Mucosa of rectum (tissue), 2 donors: ENCODE measurements at regions not wholly inside any gene's neighbourhood (a gene's known extent, or its start where the extent isn't known, plus 50 kb on each side); places are given as distances from the start of the nearest gene placed in this dataset.
"Not testable (repeated sequence)": the region's sequence is repeated elsewhere in the genome, so short reads cannot be mapped to it uniquely, and the experiment has no call there.

Source experiments
- H3K27ac ChIP-seq, 2 donors: one replicate each; pipeline ENCODE4 v1.7.0; 2013; ENCODE audit warnings: inconsistent platforms in 2 of 2, low read depth in 2 of 2, low read length in 2 of 2
- H3K27me3 ChIP-seq, 2 donors: one replicate each; pipeline ENCODE4 v1.7.0; 2013; ENCODE audit warnings: low read length in 2 of 2; ENCODE audit not compliant: control insufficient read depth in 2 of 2, insufficient read depth in 2 of 2
- H3K36me3 ChIP-seq, 2 donors: one replicate each; pipeline ENCODE4 v1.7.0; 2013; ENCODE audit warnings: low read length in 2 of 2; ENCODE audit not compliant: control insufficient read depth in 2 of 2, insufficient read depth in 2 of 2
- H3K4me1 ChIP-seq, 2 donors: one replicate each; pipeline ENCODE4 v1.7.0; 2013; ENCODE audit warnings: low read length in 2 of 2, mild to moderate bottlenecking in 1 of 2; ENCODE audit not compliant: control insufficient read depth in 2 of 2, insufficient read depth in 2 of 2
- H3K4me3 ChIP-seq, 2 donors: one replicate each; pipeline ENCODE4 v1.7.0; 2013; ENCODE audit warnings: low read length in 2 of 2
- H3K9ac ChIP-seq, 2 donors: one replicate each; pipeline ENCODE4 v1.7.0; 2013; ENCODE audit warnings: low read length in 2 of 2, low read depth in 1 of 2, mild to moderate bottlenecking in 1 of 2
- H3K9me3 ChIP-seq, 2 donors: one replicate each; pipeline ENCODE4 v1.7.0; 2013; ENCODE audit warnings: low read length in 2 of 2; ENCODE audit not compliant: control insufficient read depth in 2 of 2
- donor health status: healthy.
- donor health status: Normal muscosa, but diverticular disease.

DNA sequence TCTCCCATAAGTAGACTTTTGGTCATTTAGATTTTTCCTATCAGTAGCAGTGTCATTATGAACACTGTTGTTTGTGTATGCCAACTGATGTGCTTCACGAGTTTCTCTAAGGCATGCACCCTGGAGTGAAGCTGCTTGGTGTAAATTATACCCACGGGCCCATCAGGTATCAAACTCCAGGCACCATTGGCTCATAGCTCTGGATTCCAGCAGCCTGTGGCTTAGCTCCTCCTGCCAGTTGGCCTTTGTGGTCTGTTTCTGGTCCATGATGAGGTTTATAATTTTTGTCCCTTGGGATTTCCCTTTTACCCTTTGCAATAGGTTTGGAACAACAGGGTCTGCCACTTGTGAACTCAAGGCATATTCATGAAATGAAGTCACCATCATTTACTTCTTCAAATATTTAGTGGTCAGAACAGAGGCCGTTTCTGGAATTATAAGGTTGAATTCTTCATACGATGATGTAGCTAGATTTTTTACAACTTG, 350.5 kb downstream of the PRL start:
- Histone ChIP-seq H3K9me3 (no peaks in the 10 kb centered on the region), H3K27ac (no peak overlapping the region), H3K9ac (no peak overlapping the region), H3K4me1 (peaks cover 0 to 18% of the 10 kb centered on the region in 2 donors), H3K27me3 (no peaks in the 10 kb centered on the region), H3K36me3 (no peaks in the 10 kb centered on the region), H3K4me3 (no peak overlapping the region)

DNA sequence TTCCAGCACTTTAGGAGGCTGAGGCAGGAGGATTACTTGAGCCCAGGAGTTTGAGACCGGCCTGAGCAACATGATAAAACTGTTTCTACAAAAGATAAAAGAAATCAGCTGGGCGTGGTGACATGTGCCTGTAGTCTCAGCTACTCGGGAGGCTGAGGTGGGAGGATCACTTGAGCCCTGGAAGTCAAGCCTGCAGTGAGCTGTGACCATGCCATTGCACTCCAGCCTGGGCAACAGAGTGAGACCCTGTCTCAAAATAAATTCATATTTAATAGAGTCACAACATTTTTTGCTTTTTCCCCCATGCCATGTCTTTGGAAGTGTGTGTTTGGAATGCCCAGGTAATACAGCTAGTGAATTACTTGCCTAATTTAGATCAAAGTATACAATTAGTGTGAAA, 349.6 kb downstream of the PRL start:
- H3K9ac ChIP-seq, H3K4me3 ChIP-seq, H3K27me3 ChIP-seq, H3K9me3 ChIP-seq, H3K36me3 ChIP-seq, H3K27ac ChIP-seq: not testable (repeated sequence)
- peaks cover 0 to 24% of the 10 kb centered on the region in 2 donors for H3K4me1 ChIP-seq

DNA sequence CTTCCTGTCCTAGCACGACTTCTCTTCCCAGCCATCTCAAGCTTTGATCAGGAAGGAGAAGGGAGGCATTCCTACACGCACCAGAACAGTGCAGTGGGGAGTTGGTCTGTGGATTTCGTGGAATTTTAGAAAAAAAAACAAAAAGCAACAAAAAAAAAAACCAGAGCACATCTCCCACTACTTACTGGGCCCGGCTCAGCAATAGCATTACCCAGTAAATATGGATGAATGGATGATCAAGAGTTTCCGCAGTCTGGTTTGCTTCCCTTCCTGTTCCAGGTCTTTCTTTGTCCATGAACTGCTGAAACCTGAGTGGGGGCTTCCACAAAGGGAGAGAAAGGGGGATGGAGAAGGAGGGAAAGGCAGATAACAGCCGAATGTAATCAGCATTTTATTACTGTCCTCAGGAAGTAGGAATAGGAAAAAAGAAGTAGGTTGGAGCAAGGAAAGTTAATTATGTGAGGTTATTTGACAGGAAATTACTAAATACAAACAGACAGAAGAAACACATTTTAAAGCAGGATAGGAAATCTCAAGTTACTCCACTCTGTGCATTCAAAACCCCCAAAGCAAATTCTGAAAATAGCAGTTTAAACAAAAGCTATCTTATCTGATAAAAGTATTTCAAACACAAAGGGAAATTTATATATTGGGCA, 349.0 kb downstream of the PRL start:
- no peaks in the 10 kb centered on the region for H3K27me3 ChIP-seq
- no peak overlapping the region for H3K9ac ChIP-seq
- peaks cover 0 to 28% of the 10 kb centered on the region in 2 donors for H3K4me1 ChIP-seq
- no peak overlapping the region for H3K4me3 ChIP-seq
- H3K9me3 ChIP-seq: no peaks in the 10 kb centered on the region
- H3K27ac ChIP-seq: no peak overlapping the region
- no peaks in the 10 kb centered on the region for H3K36me3 ChIP-seq

DNA sequence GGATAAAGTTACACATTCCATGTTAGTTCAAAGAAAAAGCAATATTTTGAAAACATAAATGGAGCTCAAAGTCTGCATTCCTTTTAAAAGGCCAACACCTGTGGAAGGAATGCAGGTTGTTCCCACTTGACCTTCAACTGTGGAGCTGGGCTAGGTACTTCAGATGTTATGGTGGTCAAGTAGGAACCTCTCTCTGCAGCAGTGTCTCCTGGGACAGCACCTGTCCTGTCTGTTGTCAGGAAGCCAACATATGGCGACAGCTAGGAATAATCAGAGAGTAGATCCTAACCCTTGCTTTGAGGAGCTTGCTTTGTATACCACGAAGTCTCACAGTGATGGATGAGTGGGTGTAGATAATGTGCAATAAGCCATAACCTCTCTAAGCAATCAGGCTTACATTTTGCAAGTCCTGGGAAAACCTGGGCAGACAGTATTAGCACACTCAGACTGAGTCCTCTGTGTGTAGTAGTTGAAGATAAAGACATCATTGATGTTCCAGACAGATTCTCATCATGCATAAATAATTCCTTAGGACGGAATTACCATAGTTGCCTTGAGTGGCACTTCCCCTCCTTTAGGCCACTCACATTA, 347.5 kb downstream of the PRL start:
- H3K9ac ChIP-seq: no peak overlapping the region
- H3K27ac ChIP-seq: no peak overlapping the region
- no peaks in the 10 kb centered on the region for H3K36me3 ChIP-seq
- no peak overlapping the region for H3K4me3 ChIP-seq
- H3K9me3 ChIP-seq: no peaks in the 10 kb centered on the region
- peaks cover 2 to 41% of the 10 kb centered on the region in 2 donors for H3K4me1 ChIP-seq
- H3K27me3 ChIP-seq: no peaks in the 10 kb centered on the region

DNA sequence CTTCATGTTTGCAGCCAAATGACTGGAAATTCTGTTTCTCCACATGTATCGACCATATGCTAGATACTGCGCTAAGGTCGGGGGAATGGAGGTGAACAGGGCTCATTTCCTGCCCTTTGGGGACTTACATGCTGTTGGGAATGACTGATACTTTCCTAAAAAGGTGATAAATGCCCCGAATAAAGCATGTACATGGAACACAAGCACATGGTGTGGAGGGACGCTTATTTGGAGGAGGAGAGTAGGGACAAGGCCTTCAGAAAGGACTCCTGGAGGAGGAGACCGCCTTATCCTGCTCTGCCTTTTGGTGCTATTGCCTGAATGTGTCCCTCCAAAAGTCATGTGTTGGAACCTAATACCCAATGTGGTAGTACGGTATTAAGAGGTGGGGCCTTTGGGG, 344.5 kb downstream of the PRL start:
- Histone ChIP-seq H3K27ac (no peak overlapping the region), H3K4me1 (peaks cover 5 to 43% of the 10 kb centered on the region in 2 donors)

DNA sequence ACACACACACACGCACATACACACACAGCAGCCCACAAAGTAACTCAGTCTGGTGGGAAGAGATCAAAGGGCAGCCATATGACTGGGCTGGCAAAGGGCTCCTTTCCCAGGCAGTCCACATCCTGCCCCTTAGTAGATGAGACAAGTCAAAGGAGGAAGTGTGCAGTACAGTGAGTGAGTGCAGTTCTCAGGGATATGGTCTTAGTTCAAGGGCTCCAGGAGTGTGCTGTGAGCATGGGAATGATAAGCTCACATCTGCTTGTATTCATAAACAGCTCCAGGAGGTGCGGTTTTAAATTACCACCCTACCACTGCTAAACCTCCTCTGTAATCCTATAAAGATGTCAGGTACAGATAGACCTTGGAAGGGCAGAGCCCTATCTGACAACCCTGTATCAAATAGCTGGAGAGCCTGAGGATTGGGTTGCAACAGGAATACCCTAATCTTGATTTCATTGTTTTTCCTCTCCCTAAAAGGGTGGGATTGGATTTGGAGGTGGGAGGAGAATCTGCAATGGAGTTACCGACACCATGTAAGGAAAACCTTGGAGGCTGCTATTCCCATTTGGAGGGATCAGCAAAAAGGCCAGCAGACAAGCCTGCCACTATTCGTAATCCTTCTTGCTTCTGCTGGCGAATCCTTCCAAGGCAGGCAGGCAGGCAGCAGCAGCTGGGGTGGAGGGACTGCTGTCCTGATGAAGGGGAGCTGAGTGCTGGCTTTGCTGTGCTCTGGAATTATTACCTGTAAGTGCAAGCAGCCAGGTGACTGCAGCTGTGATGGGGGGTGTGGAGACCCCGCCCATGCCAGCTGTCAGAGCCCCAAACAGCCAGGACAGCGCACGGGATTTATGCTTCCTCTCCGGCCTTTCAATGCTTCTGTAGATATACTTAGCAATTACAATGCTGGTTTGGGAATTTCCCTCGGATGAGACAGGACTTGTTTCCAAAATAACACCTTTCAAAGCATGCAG, 342.7 kb downstream of the PRL start:
- H3K9me3 ChIP-seq: no peaks in the 10 kb centered on the region
- no peak overlapping the region for H3K4me3 ChIP-seq
- peaks cover 8 to 37% of the 10 kb centered on the region in 2 donors for H3K4me1 ChIP-seq
- no peaks in the 10 kb centered on the region for H3K36me3 ChIP-seq
- no peaks in the 10 kb centered on the region for H3K27me3 ChIP-seq
- H3K9ac ChIP-seq: no peak overlapping the region
- H3K27ac ChIP-seq: peak overlapping the region; percentile 46 to 58

More for the DNA sequence above, 344.5 kb downstream of the PRL start:
- H3K4me3 ChIP-seq: no peak overlapping the region
- no peaks in the 10 kb centered on the region for H3K36me3 ChIP-seq
- H3K9ac ChIP-seq: no peak overlapping the region
- H3K9me3 ChIP-seq: no peaks in the 10 kb centered on the region
- no peaks in the 10 kb centered on the region for H3K27me3 ChIP-seq

DNA sequence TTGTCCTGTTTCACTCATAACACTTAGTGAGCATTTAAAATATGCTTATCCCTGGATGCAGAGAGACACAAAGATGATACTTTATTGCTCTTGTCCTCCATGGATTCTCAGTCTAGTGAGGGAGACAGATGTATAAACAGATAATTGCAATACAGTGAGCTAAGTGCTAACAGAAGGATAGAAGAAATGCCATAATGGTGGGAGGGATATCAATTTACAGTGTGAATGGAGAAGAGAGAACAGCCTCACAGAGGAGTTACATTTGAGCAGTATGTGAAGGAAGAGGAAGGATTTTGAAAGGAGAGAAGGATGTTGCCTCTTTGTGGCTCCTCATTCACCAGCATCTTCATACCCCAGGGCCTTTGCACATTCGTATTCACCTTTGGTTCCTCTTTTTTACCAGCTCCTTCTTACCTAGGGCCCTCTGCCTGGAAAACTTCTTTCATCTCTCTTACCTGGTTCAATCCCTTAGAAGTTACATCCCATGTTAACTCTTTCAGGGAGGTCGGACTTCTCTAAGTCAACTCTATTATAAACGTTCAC, 341.7 kb downstream of the PRL start:
- H3K4me3 ChIP-seq: no peak overlapping the region
- H3K27ac ChIP-seq: no peak overlapping the region
- H3K27me3 ChIP-seq: no peaks in the 10 kb centered on the region
- no peak overlapping the region for H3K9ac ChIP-seq
- H3K9me3 ChIP-seq: no peaks in the 10 kb centered on the region
- H3K4me1 ChIP-seq: peaks cover 8 to 32% of the 10 kb centered on the region in 2 donors
- no peaks in the 10 kb centered on the region for H3K36me3 ChIP-seq

DNA sequence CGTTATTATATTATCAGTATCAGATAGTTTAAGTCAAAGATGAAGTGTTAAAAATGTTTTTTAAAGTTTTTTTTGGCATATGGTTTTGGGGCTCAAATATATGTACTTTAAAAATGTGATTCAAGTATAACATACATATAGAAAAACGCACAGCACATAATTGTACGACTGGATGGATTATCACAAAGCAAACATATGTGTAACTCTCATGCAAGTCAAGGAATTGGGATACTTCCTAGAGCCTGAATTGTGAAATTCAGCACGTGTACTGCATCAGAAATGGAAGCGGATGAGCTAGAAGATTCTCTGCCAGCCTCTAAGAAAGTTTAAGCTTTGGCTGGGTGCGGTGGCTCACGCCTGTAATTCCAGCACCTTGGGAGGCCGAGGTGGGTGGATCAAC, 340.9 kb downstream of the PRL start:
- peaks cover 8 to 27% of the 10 kb centered on the region in 2 donors for H3K4me1 ChIP-seq
- H3K27me3 ChIP-seq: no peaks in the 10 kb centered on the region
- H3K36me3 ChIP-seq: no peaks in the 10 kb centered on the region
- H3K4me3 ChIP-seq: no peak overlapping the region
- no peaks in the 10 kb centered on the region for H3K9me3 ChIP-seq
- H3K9ac ChIP-seq: no peak overlapping the region
- H3K27ac ChIP-seq: no peak overlapping the region

DNA sequence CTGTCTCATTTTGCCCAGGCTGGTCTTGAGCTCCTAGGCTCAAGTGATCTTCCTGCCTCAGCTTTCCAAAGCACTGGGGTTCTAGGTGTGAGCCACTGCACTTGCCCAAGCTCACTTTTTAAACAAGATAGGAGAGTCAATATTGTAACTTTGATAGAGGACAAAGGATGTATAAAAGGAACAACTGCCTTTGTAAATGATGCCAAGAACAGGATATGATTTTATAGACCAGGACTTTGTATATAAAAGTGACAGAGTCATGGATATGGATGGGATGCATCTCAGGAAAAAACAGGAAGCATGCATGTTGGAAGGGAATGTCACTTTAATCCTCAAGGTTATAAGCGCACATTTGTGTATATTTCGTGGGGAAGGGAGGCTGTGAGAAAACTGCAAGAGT, 338.4 kb downstream of the PRL start:
- no peaks in the 10 kb centered on the region for H3K27me3 ChIP-seq
- peaks cover 8 to 11% of the 10 kb centered on the region in 2 donors for H3K4me1 ChIP-seq
- no peak overlapping the region for H3K4me3 ChIP-seq
- no peaks in the 10 kb centered on the region for H3K9me3 ChIP-seq
- H3K9ac ChIP-seq: no peak overlapping the region
- no peaks in the 10 kb centered on the region for H3K36me3 ChIP-seq
- peak overlapping the region in 1 of 2 donors; percentile 55 for H3K27ac ChIP-seq

DNA sequence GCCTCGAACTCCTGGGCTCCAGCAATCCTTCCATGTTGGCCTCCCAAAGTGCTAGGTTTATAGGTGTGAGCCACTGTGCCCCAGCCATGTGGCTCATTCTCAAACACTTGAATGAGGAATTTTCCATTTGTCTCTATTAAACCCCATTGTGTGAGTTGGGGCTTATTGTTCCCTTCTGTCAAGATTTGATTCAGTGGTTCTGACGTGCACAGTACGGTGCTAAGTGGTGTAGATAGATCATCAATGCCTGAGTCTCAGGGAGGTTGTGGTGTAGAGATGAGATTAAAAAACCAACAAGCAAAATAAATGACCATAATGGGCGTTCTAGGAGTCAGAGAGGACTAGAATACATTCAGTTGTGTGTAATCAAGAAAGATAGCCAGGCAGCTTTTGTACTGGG, 335.6 kb downstream of the PRL start:
- Histone ChIP-seq H3K4me3 (no peak overlapping the region), H3K27ac (no peak overlapping the region), H3K4me1 (peaks cover 0 to 3% of the 10 kb centered on the region in 2 donors), H3K9ac (no peak overlapping the region), H3K9me3 (no peaks in the 10 kb centered on the region), H3K36me3 (no peaks in the 10 kb centered on the region), H3K27me3 (no peaks in the 10 kb centered on the region)
